ENCODE measurements at regions not wholly inside any gene's neighbourhood (a gene's known extent, or its start where the extent isn't known, plus 50 kb on each side); places are given as distances from the start of the nearest gene placed in this dataset.

GRCh38 chr1:114295321-114295720, 141.7 kb upstream of the SYT6 start:
- H3K4me1 ChIP-seq = no peaks in the 10 kb centered on the region

GRCh38 chr1:114292835-114293234, 139.2 kb upstream of the SYT6 start:
- no peaks in the 10 kb centered on the region for H3K4me1 ChIP-seq

More at GRCh38 chr1:114295321-114295720, 141.7 kb upstream of the SYT6 start:
- DNase-seq (no peak), ATAC-seq (no peak), FAIRE-seq (no peak)
- intact Hi-C loops (cut with DNase I) = no loop called here
- WGBS, 2 donors = 47 to 56% methylated on average over 6 of the region's 6 CpGs
- TF ChIP-seq, protein P1, sequence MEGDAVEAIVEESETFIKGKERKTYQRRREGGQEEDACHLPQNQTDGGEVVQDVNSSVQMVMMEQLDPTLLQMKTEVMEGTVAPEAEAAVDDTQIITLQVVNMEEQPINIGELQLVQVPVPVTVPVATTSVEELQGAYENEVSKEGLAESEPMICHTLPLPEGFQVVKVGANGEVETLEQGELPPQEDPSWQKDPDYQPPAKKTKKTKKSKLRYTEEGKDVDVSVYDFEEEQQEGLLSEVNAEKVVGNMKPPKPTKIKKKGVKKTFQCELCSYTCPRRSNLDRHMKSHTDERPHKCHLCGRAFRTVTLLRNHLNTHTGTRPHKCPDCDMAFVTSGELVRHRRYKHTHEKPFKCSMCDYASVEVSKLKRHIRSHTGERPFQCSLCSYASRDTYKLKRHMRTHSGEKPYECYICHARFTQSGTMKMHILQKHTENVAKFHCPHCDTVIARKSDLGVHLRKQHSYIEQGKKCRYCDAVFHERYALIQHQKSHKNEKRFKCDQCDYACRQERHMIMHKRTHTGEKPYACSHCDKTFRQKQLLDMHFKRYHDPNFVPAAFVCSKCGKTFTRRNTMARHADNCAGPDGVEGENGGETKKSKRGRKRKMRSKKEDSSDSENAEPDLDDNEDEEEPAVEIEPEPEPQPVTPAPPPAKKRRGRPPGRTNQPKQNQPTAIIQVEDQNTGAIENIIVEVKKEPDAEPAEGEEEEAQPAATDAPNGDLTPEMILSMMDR (IDR thresholded peaks at IDR 0.05) = no peak
- no peaks in the 10 kb centered on the region for H3K9me3 ChIP-seq
- H3K27ac ChIP-seq = no peak overlapping the region
- H3K27me3 ChIP-seq = no peaks in the 10 kb centered on the region
- no peak overlapping the region for H3K4me3 ChIP-seq
- H3K36me3 ChIP-seq = no peaks in the 10 kb centered on the region

DNA sequence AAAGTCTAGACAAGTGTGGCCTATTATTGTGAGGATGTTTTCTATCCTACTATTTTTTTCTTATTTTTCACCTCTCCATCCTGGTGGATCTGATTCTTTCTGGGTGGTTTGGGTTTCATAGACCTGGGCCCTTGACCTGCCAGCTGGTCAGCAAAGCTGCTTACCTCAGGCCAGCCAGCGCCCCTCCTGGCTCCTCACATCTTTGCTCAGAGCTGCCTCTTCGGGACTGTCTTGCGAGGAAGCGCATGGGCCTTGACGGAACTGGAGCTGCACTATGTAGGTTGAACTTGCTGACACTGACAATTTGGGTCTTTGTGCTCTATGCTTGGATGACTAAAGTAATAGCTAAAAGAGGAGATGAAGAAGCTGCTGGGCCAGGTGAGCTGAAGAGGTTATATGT, 138.5 kb upstream of the SYT6 start:
- ATAC-seq (no peak), FAIRE-seq (no peak), DNase-seq (no peak)
- Histone ChIP-seq H3K27ac (no peak overlapping the region), H3K36me3 (no peaks in the 10 kb centered on the region), H3K27me3 (no peaks in the 10 kb centered on the region), H3K9me3 (no peaks in the 10 kb centered on the region), H3K4me1 (no peaks in the 10 kb centered on the region), H3K4me3 (no peak overlapping the region)
- TF ChIP-seq, protein P1 (IDR thresholded peaks at IDR 0.05) = no peak
- WGBS, 2 donors = 94 to 96% methylated on average over 5 of the region's 5 CpGs
- intact Hi-C loops (cut with DNase I) = no loop called here

More at GRCh38 chr1:114292835-114293234, 139.2 kb upstream of the SYT6 start:
- no peak for DNase-seq
- intact Hi-C loops (cut with DNase I) = no loop called here
- Histone ChIP-seq H3K27me3 (no peaks in the 10 kb centered on the region), H3K4me3 (no peak overlapping the region), H3K36me3 (no peaks in the 10 kb centered on the region), H3K27ac (no peak overlapping the region), H3K9me3 (no peaks in the 10 kb centered on the region)
- ATAC-seq = no peak
- no peak for FAIRE-seq
- TF ChIP-seq, protein P1 (IDR thresholded peaks at IDR 0.05) = no peak
- WGBS, 2 donors = 89 to 98% methylated on average over 2 of the region's 2 CpGs

DNA sequence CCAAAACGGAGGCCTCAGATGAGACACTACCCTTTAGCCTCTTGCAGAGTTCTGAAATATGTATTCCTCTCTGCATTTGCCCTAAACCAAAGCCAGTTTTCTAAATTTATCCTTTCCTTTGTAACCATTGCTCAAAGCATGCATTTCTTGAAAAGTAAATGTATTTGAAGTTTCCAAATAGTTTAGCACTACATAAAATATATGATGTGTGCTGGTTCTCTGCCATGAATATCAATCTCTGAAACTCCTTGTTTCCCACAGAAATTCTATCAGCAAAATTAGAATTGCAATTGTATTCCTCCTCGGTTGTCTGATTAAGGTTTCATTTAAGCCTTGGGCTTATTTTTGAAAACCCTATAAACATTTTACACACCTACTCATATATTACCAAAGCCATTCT, 137.1 kb upstream of the SYT6 start:
- ATAC-seq (no peak), FAIRE-seq (no peak), DNase-seq (no peak)
- no peaks in the 10 kb centered on the region for H3K9me3 ChIP-seq
- WGBS, 2 donors = 62 to 75% methylated on average over 2 of the region's 2 CpGs
- intact Hi-C loops (cut with DNase I) = no loop called here
- H3K4me3 ChIP-seq = no peak overlapping the region
- H3K4me1 ChIP-seq = no peaks in the 10 kb centered on the region
- no peaks in the 10 kb centered on the region for H3K36me3 ChIP-seq
- no peaks in the 10 kb centered on the region for H3K27me3 ChIP-seq
- TF ChIP-seq, protein P1 (IDR thresholded peaks at IDR 0.05) = no peak
- no peak overlapping the region for H3K27ac ChIP-seq

DNA sequence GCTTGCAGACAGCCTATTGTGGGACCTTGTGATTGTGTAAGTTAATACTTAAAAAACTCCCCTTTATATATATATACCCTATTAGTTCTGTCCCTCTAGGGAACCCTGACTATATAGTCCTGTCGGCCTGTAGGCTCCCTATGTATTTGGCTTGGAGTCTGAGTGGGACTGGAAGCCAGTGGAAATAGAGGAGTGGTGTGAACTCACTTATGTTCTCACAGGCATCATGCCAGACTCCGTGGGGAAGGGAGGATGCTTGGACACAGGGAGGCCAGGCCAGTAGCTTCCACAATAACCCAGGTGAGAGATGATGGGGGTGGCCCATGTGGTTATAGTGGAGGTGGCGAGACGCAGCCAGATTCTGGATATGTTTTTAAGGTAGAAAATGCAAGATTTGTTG, 136.7 kb upstream of the SYT6 start:
- Histone ChIP-seq H3K27ac (no peak overlapping the region), H3K36me3 (no peaks in the 10 kb centered on the region), H3K9me3 (no peaks in the 10 kb centered on the region), H3K4me1 (no peaks in the 10 kb centered on the region), H3K27me3 (no peaks in the 10 kb centered on the region), H3K4me3 (no peak overlapping the region)
- TF ChIP-seq, protein P1 (IDR thresholded peaks at IDR 0.05) = no peak
- intact Hi-C loops (cut with DNase I) = no loop called here
- no peak for ATAC-seq
- no peak for DNase-seq
- WGBS, 2 donors = 76 to 79% methylated on average over 4 of the region's 4 CpGs
- FAIRE-seq = no peak
